Tibial artery (tissue), 4 donors: ENCODE measurements at regions not wholly inside any gene's neighbourhood (a gene's known extent, or its start where the extent isn't known, plus 50 kb on each side); places are given as distances from the start of the nearest gene placed in this dataset.

Source experiments
- DNase-seq, 2 donors: peaks; one replicate each; pipeline ENCODE4 v3.0.0-alpha.2; 2019
- H3K27ac ChIP-seq, 2 donors: fragments of 200-600 bp; sonication (generic) in 1 of 2; 1 replicate in 1 of 2; 2 replicates in 1 of 2; pipeline ENCODE4 v1.5.1; 2018 to 2019; ENCODE audit warnings: mild to moderate bottlenecking in 1 of 2
- H3K27me3 ChIP-seq, 2 donors: fragments of 200-600 bp; sonication (generic) in 1 of 2; one replicate each; pipeline versions ENCODE4 v1.5.1 to v1.6.0; 2016 to 2019
- H3K36me3 ChIP-seq, 3 donors: fragments of 200-600 bp; sonication (generic) in 2 of 3; one replicate each; pipeline ENCODE4 v1.5.1; 2016 to 2019; ENCODE audit warnings: mild to moderate bottlenecking in 2 of 3
- H3K4me1 ChIP-seq, 4 donors: fragments of 200-600 bp; sonication (generic) in 2 of 4; 1 replicate in 3 of 4; 2 replicates in 1 of 4; pipeline ENCODE4 v1.5.1; 2016 to 2019
- H3K4me3 ChIP-seq, 2 donors: fragments of 200-600 bp; sonication (generic) in 1 of 2; 1 replicate in 1 of 2; 2 replicates in 1 of 2; pipeline ENCODE4 v1.5.1; 2018 to 2019; ENCODE audit warnings: mild to moderate bottlenecking in 2 of 2
- H3K9me3 ChIP-seq, 3 donors: fragments of 200-600 bp; sonication (generic) in 1 of 3; one replicate each; pipeline ENCODE4 v1.5.1; 2016 to 2019
- intact Hi-C: fragments of 100-400 bp; cut with DNase I; formaldehyde crosslinking; loops from one replicate; pipeline ENCODE4 v1.15.0; 2023; ENCODE audit warnings: low total_unique reads
- TF ChIP-seq, protein P1 (sequence below), 2 experiments: fragments of 200-600 bp in 1 of 2; fragments of 450-650 bp in 1 of 2; IDR thresholded peaks; one replicate each; pipeline ENCODE4 v1.5.1; 2017 to 2019; ENCODE audit warnings: antibody characterized with exemption in 2 of 2, mild to moderate bottlenecking in 1 of 2, moderate library complexity in 1 of 2

DNA sequence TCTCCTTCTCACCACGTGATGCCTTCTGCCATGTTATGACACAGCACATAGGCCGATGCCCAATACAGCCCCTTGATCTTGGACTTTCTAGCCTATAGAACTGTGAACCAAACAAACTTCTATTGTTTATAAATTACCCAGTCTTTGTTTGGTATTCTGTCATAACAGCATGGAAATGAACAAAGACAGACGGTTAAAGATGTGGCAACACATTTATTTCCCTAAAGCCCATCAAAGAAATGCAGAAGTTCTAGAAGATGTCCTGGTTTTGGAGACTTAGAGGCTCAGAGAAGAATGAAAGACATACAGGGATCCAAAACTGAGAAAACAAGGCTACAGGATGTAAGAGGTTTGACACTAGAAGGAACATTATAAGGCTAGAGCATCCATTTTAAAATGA, 600.8 kb upstream of the DAB2 start:
- TF ChIP-seq, protein P1, sequence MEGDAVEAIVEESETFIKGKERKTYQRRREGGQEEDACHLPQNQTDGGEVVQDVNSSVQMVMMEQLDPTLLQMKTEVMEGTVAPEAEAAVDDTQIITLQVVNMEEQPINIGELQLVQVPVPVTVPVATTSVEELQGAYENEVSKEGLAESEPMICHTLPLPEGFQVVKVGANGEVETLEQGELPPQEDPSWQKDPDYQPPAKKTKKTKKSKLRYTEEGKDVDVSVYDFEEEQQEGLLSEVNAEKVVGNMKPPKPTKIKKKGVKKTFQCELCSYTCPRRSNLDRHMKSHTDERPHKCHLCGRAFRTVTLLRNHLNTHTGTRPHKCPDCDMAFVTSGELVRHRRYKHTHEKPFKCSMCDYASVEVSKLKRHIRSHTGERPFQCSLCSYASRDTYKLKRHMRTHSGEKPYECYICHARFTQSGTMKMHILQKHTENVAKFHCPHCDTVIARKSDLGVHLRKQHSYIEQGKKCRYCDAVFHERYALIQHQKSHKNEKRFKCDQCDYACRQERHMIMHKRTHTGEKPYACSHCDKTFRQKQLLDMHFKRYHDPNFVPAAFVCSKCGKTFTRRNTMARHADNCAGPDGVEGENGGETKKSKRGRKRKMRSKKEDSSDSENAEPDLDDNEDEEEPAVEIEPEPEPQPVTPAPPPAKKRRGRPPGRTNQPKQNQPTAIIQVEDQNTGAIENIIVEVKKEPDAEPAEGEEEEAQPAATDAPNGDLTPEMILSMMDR (IDR thresholded peaks at IDR 0.05): no peak
- Histone ChIP-seq H3K27ac (no peak overlapping the region), H3K27me3 (no peaks in the 10 kb centered on the region), H3K4me3 (no peak overlapping the region), H3K4me1 (no peaks in the 10 kb centered on the region), H3K36me3 (no peaks in the 10 kb centered on the region), H3K9me3 (no peaks in the 10 kb centered on the region)
- DNase-seq: no peak
- intact Hi-C loops: no loop called here

DNA sequence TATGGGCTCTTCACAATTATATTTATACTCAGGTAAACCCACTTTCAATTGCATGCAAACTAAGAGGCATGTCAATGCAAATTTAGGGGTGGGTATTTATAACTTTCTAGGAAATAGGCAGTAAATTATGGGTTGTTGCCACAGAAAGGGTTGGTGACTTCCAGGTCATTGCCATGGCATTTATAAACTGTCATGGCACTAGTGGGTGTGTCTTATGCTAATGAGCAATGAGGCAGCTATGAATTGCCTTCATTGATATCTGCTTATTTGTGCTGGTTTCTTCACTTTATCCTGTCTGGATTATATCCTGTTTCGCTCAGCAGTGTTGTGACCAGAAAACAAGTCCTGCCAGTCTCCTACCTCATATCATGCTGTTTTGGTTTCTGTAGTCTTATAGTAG, 597.3 kb upstream of the DAB2 start:
- no peak overlapping the region for H3K27ac ChIP-seq
- intact Hi-C loops: no loop called here
- H3K4me1 ChIP-seq: no peaks in the 10 kb centered on the region
- TF ChIP-seq, protein P1 (IDR thresholded peaks at IDR 0.05): no peak
- H3K4me3 ChIP-seq: no peak overlapping the region
- no peaks in the 10 kb centered on the region for H3K9me3 ChIP-seq
- no peaks in the 10 kb centered on the region for H3K36me3 ChIP-seq
- H3K27me3 ChIP-seq: no peaks in the 10 kb centered on the region
- DNase-seq: no peak

DNA sequence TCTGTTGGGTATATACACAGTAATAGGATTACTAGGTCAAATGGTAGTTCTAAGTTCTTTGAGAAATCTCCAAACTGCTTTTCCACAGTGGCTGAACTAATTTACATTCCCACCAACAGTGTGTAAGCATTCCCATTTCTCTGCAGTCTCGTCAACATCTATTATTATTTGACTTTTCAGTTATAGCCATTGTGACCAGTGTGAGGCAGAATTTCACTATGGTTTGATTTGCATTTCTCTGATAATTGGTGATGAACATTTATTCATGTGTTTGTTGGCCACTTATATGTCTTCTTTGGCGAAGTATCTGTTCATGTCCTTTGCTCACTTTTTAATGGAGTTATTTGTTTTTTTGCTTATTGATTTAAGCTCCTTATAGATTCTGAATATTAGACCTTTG, 596.2 kb upstream of the DAB2 start:
- TF ChIP-seq, protein P1 (IDR thresholded peaks at IDR 0.05): no peak
- Histone ChIP-seq H3K4me3 (no peak overlapping the region), H3K27me3 (no peaks in the 10 kb centered on the region), H3K4me1 (no peaks in the 10 kb centered on the region), H3K27ac (no peak overlapping the region), H3K9me3 (no peaks in the 10 kb centered on the region), H3K36me3 (no peaks in the 10 kb centered on the region)
- intact Hi-C loops: no loop called here
- no peak for DNase-seq

DNA sequence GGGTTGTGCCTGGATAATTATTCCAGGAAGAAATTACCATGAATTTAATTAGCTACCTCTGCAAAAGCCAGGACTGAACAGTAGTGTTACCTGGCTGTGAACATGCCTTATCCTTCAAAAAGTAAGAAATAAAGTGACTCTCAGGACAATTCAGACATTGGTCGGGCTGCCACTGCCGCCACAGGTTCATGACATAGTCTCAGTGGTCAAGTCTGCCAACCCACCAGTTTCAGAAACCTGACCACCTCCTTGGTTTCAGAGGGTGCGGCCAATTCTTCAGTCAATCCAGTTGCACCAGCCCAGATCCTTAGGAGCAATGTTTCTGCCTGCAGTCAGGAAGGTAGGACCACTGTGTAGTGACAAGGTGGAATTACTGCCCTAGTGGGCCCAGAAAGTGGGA, 593.1 kb upstream of the DAB2 start:
- Histone ChIP-seq H3K4me1 (no peaks in the 10 kb centered on the region), H3K36me3 (no peaks in the 10 kb centered on the region), H3K27me3 (no peaks in the 10 kb centered on the region), H3K4me3 (no peak overlapping the region), H3K9me3 (no peaks in the 10 kb centered on the region), H3K27ac (no peak overlapping the region)
- TF ChIP-seq, protein P1 (IDR thresholded peaks at IDR 0.05): no peak
- DNase-seq: no peak
- intact Hi-C loops: no loop called here

DNA sequence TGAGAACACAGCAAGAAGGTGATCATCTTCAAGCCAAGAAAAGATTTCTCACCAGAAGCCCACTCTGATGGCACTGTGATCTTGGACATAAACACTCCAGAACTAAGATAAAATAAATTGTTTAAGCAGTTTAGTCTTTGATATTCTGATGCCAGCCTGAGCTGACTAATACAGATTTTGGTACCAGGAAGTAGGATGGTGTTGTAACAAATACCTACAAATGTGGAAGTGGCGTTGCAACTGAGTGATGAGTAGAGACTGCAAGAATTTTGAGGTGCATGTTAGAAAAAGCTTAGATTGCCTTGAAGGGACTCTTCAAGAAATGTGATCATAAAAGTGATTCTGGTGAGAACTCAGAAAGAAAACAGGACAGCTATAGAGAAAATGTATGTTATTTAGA, 592.4 kb upstream of the DAB2 start:
- Histone ChIP-seq H3K27ac (no peak overlapping the region), H3K27me3 (no peaks in the 10 kb centered on the region)

More for the DNA sequence above, 592.4 kb upstream of the DAB2 start:
- Histone ChIP-seq H3K9me3 (no peaks in the 10 kb centered on the region), H3K4me3 (no peak overlapping the region), H3K36me3 (no peaks in the 10 kb centered on the region), H3K4me1 (no peaks in the 10 kb centered on the region)
- intact Hi-C loops: no loop called here
- DNase-seq: no peak
- TF ChIP-seq, protein P1 (IDR thresholded peaks at IDR 0.05): no peak
